ENCODE measurements at regions not wholly inside any gene's neighbourhood (a gene's known extent, or its start where the extent isn't known, plus 50 kb on each side); places are given as distances from the start of the nearest gene placed in this dataset.

DNA sequence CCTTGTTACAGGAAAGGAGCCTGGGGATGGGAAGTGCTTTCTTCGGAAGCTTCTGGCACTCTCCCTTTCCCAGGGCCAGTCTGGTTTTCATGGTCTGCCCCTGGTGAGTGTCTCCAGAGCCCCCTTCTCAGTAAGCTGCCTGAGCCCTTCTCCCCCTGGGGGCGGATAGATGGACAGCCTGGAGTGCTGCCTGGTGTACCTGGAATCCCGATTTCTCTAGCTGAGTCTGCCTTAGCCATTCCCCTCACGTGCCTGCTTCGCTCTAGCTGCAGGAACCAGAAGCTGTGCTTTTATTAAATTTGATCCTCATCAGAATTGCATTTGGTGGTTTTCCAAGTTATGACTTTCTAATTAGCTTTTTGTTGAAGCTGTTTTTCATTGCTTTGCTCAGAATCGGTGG, 152.9 kb upstream of the NAV2 start:
- H3K27ac ChIP-seq: no peak overlapping the region
- TF ChIP-seq, protein P1, sequence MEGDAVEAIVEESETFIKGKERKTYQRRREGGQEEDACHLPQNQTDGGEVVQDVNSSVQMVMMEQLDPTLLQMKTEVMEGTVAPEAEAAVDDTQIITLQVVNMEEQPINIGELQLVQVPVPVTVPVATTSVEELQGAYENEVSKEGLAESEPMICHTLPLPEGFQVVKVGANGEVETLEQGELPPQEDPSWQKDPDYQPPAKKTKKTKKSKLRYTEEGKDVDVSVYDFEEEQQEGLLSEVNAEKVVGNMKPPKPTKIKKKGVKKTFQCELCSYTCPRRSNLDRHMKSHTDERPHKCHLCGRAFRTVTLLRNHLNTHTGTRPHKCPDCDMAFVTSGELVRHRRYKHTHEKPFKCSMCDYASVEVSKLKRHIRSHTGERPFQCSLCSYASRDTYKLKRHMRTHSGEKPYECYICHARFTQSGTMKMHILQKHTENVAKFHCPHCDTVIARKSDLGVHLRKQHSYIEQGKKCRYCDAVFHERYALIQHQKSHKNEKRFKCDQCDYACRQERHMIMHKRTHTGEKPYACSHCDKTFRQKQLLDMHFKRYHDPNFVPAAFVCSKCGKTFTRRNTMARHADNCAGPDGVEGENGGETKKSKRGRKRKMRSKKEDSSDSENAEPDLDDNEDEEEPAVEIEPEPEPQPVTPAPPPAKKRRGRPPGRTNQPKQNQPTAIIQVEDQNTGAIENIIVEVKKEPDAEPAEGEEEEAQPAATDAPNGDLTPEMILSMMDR (conservative IDR thresholded peaks at IDR 0.05): no peak

DNA sequence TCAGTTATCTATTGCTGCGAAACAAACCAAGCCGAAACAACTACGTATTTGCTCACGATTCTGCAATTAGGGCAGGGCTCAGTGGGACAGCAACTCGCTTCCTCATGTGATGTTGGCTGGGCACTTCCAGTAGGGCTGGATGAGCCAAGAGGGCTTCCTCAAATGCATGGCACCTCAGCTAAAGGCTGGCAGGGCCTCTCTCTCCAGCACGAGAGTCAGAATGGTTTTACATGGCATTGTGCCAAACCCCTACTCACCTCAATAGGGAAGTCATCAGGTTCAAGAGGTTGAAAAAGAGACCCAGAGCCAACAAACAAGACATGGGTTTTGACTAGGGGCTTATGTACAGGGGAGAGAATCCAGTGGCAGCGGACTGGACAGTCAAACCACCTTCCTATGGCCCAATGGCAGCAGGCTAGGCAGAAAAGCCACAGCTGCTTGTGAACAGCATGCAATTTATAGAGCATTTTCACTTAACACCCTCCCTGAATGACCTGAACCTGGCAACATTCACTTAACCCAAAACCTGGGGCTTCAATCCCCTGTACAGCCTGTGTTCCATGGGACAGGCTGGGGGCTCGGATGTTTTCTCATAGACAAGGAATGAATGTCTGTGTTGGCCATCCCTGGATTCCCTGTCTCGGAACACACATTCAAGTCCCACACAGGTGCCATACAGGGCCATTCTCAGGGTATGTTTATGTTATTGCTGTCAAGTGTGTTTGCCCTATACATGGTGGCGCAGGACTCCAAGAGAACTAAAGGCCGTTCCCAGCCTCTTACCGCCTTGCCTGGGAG, 154.2 kb upstream of the NAV2 start:
- no peak overlapping the region for H3K27ac ChIP-seq
- TF ChIP-seq, protein P1 (conservative IDR thresholded peaks at IDR 0.05): no peak

GRCh38 chr11:19557720-19558140, 154.9 kb upstream of the NAV2 start:
- TF ChIP-seq, protein P1 (conservative IDR thresholded peaks at IDR 0.05): peak; percentile 91
- no peak overlapping the region for H3K27ac ChIP-seq

- no peak overlapping the region for H3K27ac ChIP-seq
- TF ChIP-seq, protein P1 (conservative IDR thresholded peaks at IDR 0.05): no peak
Measured at GRCh38 chr11:19557185-19557584, 155.5 kb upstream of the NAV2 start.

GRCh38 chr11:19555266-19555665, 157.4 kb upstream of the NAV2 start:
- H3K27ac ChIP-seq: no peak overlapping the region
- TF ChIP-seq, protein P1 (conservative IDR thresholded peaks at IDR 0.05): no peak

DNA sequence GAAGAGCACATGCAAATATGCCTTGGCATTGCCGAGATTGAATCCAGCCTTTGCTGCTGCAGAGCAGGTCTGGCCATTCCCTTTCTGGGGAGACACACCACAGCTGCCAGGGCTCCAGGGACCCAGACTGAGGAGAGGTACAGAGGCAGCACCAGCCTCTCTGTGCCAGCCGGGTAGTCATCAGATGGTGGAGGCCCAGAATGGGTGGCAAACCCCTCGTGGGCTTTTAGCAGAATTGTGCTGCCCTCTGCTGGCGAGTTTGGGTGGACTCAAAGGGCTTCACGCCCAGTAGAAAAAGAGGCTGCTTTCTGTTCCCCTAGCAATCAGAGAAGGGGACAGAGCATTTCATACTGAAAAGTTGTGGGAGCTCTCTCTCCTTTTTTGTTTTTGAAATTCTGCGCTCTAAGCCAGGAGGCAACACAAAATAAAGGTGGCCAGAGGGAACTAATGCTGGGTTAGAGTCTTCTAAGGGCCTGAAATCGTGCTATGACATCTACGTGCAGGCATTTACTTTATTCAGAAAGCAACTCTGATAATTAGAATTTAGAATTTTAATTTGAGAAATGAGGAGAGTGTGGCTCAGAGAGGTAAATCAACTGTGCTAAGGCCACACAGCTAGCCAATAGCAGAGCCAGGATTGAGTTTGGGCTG, 158.8 kb upstream of the NAV2 start:
- TF ChIP-seq, protein P1 (conservative IDR thresholded peaks at IDR 0.05): peak; percentile 83
- no peak overlapping the region for H3K27ac ChIP-seq

DNA sequence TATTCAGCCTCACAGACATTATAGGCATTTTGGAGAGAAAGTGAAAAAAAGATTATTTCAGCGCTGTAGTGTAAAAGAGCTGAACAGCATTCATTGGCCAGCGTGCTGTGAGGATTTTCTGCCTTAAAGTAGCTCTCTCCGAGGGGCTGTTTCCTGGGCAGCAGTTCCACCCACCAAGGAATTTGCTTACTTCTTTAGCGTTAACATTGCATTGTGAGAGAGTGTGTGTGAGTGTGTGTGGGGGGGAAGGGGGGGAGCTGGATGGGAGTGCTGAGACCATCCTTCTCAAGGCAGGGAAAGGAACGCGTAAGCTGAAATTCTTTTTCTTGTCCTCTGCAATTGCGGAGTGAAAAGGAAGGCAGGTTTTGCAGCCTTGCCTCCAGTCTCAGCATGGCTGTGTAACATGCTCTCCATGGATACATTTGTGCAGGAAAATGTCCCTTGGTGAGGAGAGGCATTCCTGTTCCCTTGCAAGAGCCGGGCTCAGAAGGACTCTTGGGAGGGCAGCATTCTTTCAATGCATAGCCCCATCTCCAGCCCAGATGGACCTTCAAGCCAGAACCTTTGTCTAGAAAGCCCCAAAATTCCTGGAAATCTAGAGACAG, 159.9 kb upstream of the NAV2 start:
- TF ChIP-seq, protein P1 (conservative IDR thresholded peaks at IDR 0.05): no peak

More for the DNA sequence above, 159.9 kb upstream of the NAV2 start:
- H3K27ac ChIP-seq: no peak overlapping the region
